ENCODE measurements at regions not wholly inside any gene's neighbourhood (a gene's known extent, or its start where the extent isn't known, plus 50 kb on each side); places are given as distances from the start of the nearest gene placed in this dataset.

GRCh38 chrX:39416547-39417260, 615.4 kb downstream of the MID1IP1 start:
- H3K9me2 ChIP-seq (ENCODE audit: insufficient read depth, low read length), result no peaks in the 10 kb centered on the region
- no peaks in the 10 kb centered on the region for H3K79me2 ChIP-seq (replicated peaks; ENCODE audit: insufficient read depth, low read length)
- H3K9me3 ChIP-seq (ENCODE audit: low read length), result no peaks in the 10 kb centered on the region
- no peaks in the 10 kb centered on the region for H3F3A ChIP-seq (ENCODE audit: insufficient read depth, low read length, poor library complexity, severe bottlenecking)
- H3K27ac ChIP-seq (ENCODE audit: low read length), result no peak overlapping the region
- H3K4me2 ChIP-seq (ENCODE audit: low read length), result no peak overlapping the region
- H3K4me3 ChIP-seq (ENCODE audit: low read length), result no peak overlapping the region
- no peaks in the 10 kb centered on the region for H3K27me3 ChIP-seq (ENCODE audit: insufficient read depth, low read depth, low read length)
- no peaks in the 10 kb centered on the region for H4K20me1 ChIP-seq (ENCODE audit: insufficient read depth)
- no peak overlapping the region for H2AFZ ChIP-seq (ENCODE audit: low read depth, low read length)
- no peaks in the 10 kb centered on the region for H3K36me3 ChIP-seq (ENCODE audit: insufficient read depth, low read length)
- H3K9ac ChIP-seq (ENCODE audit: low read length), result no peak overlapping the region
- TF ChIP-seq CTCF (IDR thresholded peaks at IDR 0.05; ENCODE audit: poor library complexity, severe bottlenecking), result no peak
- TF ChIP-seq MXI1 (conservative IDR thresholded peaks at IDR 0.05; ENCODE audit: poor library complexity, severe bottlenecking), result no peak
- no peak for TF ChIP-seq RAD21 (conservative IDR thresholded peaks at IDR 0.05)
- TF ChIP-seq EZH2 (IDR thresholded peaks at IDR 0.05; ENCODE audit: borderline replicate concordance, insufficient read depth, low read length, poor library complexity, severe bottlenecking), result no peak

DNA sequence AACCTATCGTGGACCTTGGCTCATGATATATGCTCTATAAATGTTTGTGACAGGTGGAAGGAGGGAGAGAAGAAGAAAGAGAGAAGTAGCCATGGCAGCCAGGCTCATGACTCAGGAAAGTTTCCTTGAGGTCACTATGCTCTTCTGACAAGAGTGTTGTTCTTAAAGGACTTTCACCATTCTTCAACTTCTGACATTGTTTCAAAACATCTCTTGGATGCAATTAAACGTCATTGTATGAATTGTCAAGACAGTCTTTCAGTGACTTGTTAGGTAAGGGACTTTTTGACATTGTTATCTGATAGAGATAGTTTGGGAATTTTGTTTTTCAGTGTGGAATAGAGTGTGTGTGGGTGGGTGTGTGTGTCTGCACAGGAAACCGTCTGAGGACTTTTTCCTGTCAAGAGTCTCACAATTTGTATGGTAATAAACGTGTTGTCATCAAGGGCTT, 617.0 kb downstream of the MID1IP1 start:
- H3F3A ChIP-seq (ENCODE audit: insufficient read depth, low read length, poor library complexity, severe bottlenecking), result no peaks in the 10 kb centered on the region
- H2AFZ ChIP-seq (ENCODE audit: low read depth, low read length), result no peak overlapping the region
- no peaks in the 10 kb centered on the region for H3K79me2 ChIP-seq (replicated peaks; ENCODE audit: insufficient read depth, low read length)
- H3K27ac ChIP-seq (ENCODE audit: low read length), result no peak overlapping the region
- H3K9me3 ChIP-seq (ENCODE audit: low read length), result no peaks in the 10 kb centered on the region
- no peak overlapping the region for H3K4me2 ChIP-seq (ENCODE audit: low read length)
- no peak overlapping the region for H3K9ac ChIP-seq (ENCODE audit: low read length)
- H4K20me1 ChIP-seq (ENCODE audit: insufficient read depth), result no peaks in the 10 kb centered on the region
- H3K27me3 ChIP-seq (ENCODE audit: insufficient read depth, low read depth, low read length), result no peaks in the 10 kb centered on the region
- TF ChIP-seq REST (IDR thresholded peaks at IDR 0.05; ENCODE audit: borderline replicate concordance) (no peak), TAF1 (IDR thresholded peaks at IDR 0.05; ENCODE audit: low read depth) (no peak), RAD21 (conservative IDR thresholded peaks at IDR 0.05) (no peak), MXI1 (conservative IDR thresholded peaks at IDR 0.05; ENCODE audit: poor library complexity, severe bottlenecking) (no peak), SMC3 (conservative IDR thresholded peaks at IDR 0.05; ENCODE audit: poor library complexity) (no peak), EP300 (conservative IDR thresholded peaks at IDR 0.05; ENCODE audit: poor library complexity, severe bottlenecking) (no peak), POLR2AphosphoS5 (IDR thresholded peaks at IDR 0.05) (no peak), EZH2 (IDR thresholded peaks at IDR 0.05; ENCODE audit: borderline replicate concordance, insufficient read depth, low read length, poor library complexity, severe bottlenecking) (no peak), CTCF (IDR thresholded peaks at IDR 0.05; ENCODE audit: poor library complexity, severe bottlenecking) (no peak)
- H3K36me3 ChIP-seq (ENCODE audit: insufficient read depth, low read length), result no peaks in the 10 kb centered on the region
- H3K4me3 ChIP-seq (ENCODE audit: low read length), result no peak overlapping the region
- no peaks in the 10 kb centered on the region for H3K9me2 ChIP-seq (ENCODE audit: insufficient read depth, low read length)
